Fibroblast of gingiva (primary cell): ENCODE measurements at regions not wholly inside any gene's neighbourhood (a gene's known extent, or its start where the extent isn't known, plus 50 kb on each side); places are given as distances from the start of the nearest gene placed in this dataset.
A peak's percentile ranks its signal among the peaks of the same experiment; 100 is the strongest.
"Not testable (repeated sequence)": the region's sequence is repeated elsewhere in the genome, so short reads cannot be mapped to it uniquely, and the experiment has no call there.

Source experiments
- DNase-seq: peaks from one replicate; pipeline ENCODE4 v3.0.0-alpha.2; 2011; ENCODE audit warnings: low read depth

DNA sequence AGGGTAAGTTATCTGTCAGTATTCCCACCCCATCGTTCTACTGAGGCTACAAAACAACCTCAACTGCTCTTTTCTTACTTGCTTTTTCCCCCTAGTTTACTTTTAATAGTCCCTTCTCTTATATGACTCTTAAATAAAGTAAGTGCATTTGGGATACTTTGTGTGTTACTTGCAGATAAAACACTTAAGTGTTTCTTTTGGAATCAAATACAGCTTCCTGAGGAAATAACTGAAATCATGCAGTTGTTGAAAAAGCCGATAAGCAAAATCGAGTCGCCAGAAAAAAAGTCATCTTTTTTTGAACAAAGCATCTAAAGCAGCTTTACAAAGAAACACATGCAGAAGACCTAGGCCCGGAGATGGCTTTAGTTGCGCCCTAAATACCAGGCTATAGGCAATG is 53.5 kb upstream of the EPB41L4A start:
- DNase-seq: no peak

DNA sequence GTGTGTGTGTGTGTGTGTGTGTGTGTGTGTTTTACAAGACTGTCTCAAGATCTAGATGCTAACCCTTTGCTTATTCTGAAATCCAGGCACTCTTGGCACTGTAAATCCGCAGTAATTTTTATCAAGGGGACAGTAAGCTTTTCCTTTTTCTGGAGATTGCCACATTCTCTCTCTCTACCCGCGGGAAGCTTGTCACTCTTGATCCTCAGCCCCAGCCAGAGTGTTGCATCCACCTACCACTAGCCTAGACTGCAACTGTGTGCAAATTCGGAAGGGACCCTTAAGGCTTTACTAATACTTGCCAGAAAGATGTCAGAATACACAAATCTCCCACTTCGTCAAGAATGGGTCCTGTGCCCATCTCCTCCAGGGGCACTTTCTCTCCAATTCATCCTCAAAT is 54.9 kb upstream of the EPB41L4A start:
- DNase-seq: no peak

DNA sequence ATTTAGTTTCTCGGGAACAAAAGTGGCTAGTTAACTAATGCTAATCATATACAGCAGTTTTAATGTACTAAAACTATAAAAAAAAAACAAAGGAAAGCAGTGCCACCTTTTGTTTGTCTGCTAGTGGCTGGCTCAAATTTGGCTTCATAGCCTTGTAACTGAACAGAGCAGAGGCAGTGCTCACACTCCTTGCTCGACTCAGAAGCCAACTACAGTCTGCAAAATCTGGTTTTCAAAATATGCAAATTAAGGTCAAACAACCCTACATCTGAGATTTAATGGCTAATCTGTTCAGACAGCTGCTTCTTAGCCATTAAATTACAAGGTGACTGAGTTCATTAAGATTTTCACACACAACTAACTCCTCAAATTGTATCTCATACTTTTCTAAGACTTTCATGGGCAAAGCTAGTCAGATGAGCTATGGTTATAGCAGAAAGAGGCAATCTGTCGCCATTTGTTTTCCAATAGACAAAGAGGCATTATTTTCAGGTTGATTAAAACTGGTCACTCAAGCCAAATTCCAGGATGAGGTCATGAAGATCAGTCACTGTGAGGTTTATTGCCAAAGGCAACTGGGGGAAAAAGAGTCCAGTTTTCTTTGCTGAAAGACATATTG is 56.8 kb upstream of the EPB41L4A start:
- DNase-seq: no peak

DNA sequence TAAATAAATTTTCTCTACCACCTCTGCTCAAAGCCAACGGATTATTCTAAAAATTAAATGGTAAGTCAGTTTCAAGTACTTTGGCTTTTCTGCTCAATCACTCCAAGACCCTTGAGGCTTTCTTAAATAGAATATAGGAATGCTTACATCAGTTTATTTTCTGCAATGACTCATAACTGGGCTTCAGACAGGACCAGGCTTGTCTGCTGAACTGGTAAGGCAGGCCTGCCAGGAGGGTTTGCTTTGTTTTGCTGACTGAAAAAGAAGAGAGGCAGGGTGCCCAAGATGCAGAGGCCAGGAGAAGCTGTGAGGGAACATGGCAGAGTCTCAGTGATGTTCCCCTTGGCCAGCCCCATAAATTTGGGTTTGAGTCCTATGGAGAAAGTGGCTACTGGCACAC is 60.3 kb upstream of the EPB41L4A start:
- peak; percentile 21 for DNase-seq

DNA sequence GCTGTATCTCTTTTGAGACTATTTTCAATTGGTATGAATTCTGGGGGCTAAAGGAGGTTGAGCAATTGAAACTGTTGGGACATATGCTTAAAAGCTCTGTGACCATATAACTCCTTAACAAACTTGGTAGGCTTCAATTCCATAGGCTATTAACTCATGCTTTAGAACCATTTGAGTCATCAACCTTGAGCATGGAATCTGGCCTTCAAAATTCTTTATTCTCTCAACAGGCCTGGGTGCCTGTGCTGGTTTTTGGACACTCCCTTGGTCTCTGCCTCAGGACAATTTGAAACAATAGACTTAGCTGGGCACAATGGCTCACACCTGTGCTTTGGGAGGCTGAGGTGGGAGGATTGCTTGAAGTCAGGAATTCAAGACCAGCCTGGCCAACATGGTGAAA is 61.4 kb upstream of the EPB41L4A start:
- no peak for DNase-seq

DNA sequence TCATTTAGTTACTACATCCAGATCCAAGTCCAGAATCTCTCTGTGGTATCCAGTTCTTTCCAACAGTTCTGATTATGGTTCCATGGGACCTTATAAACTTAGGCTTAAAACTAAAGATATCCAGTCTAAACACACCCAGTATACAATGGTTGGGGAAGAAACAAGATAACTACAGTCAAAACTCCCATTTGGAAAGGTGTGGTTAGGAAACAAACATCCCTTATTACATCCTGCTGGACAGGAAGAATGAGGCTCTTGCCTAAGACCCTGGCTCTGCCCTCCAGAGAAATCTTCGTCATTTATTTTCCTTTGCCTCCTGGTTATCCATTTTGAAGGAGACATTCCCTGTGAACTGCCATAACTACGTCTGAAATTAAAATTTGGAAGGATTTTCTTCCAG is 64.6 kb upstream of the EPB41L4A start:
- no peak for DNase-seq

DNA sequence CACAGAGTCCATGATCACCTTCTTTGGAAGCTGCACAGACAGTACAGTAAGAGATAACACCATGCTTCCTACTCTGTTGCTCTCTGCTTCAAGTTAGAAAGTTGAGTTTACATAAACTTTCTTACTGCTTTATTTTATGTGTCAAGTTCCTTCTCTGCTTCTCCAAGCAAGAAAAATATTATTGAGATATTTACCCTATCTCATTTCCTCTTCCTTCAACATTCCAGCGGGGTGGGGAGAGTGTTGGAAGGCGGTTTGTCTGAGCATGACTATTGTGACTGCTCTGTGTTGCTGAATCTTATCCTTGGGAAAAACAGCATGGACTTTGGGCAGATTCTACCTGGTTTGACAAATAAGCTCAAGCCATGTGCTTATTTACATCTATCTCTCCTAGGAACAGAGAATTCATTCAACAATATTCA is 66.9 kb upstream of the EPB41L4A start:
- no peak for DNase-seq

DNA sequence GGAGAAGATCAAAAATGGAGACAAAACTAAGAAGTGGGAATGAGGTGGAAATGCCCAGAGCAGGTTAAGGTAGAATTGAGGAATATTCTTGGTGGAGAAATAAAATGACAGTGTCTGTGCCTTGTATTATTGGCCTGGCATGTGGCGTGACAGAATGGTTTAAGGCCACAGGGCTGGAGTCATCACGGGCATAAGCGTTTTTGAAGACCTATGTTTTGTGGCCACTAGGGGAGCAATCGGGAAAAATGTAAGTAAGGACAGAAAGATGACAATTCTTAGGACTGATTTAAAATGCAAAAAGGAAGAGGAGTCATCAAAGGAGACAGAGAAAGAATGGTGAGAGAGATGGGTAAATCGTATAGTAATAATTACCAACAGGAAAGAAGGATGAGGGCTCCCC is 72.2 kb upstream of the EPB41L4A start:
- DNase-seq: no peak

DNA sequence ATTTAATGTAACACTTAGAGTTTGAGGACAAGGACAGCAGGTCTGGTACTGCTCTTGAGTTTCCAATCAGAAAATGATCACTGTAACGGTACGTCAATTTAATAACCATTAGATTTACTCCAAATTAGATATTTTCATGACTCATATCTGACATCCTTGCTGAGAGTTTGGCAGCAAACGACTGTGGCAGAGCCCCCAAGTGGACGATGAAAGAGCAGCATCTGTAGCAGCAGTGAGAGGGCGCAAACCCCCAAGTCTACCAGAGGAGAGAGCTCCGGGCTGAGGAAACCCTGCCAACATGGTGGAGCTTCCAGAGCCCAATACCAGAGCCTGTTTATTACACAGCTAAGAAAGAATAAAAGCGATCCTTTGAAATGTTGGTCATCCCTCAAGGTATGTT is 73.2 kb upstream of the EPB41L4A start:
- peak; percentile 9 for DNase-seq

DNA sequence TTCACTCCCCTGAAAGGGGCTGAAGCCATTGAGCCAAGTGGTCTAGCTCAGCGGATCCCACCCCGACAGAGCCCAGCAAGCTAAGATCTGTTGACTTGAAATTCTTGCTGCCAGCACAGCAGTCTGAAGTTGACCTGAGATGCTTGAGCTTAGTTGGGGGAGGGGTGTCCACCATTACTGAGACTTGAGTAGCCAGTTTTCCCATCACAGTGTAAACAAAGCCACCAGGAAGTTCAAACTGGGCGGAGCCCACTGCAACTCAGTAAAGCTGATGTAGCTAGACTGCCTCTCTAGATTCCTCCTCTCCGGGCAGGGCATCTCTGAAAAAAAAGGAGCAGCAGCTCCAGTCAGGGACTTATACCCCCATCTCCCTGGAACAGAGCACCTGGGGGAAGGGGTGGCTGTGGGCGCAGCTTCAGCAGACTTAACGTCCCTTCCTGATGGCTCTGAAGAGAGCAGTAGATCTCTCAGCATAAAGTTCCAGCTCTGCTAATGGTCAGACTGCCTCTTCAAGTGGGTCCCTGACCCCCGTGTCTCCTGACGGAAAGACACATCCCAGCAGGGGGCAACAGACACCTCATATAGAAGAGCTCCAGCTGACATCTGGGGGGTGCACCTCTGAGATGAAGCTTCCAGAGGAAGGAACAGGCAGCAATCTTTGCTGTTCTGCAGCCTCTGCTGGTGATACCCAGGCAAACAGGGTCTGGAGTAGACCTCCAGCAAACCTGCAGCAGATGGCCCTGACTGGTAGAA is 84.8 kb upstream of the EPB41L4A start:
- DNase-seq: not testable (repeated sequence)

DNA sequence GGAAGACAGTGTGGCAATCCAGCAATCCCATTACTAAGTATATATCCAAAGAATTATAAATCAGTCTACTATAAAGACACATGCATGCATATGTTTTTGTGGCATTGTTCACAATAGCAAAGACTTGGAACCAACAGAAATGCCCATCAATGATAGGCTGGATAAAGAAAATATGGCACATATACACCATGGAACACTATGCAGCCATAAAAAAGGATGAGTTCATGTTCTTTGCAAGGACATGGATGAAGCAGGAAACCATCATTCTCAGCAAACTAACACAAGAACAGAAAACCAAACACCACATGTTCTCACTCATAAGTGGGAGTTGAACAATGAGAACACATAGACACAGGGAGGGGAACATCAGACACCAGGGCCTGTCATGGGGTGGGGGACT is 90.0 kb upstream of the EPB41L4A start:
- not testable (repeated sequence) for DNase-seq

DNA sequence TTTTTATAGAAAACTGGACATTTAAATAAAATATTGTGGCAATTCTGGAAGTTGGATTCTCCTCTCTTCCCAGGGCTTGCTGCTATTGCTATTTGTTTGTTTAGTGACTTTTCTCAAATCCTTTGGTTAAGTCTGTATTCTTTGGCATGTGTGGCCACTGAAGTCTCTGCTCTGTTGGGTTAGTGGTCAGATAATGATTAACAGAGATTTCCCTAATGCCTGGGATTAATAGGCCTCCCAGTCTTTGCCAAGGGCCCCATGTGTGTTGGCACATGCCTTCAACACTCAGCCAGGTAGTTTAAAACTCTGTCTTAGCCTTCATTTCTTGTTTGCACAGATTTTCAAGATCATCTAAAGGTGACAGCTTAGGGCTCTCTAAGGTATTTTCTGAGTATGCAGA is 92.8 kb upstream of the EPB41L4A start:
- DNase-seq: no peak

DNA sequence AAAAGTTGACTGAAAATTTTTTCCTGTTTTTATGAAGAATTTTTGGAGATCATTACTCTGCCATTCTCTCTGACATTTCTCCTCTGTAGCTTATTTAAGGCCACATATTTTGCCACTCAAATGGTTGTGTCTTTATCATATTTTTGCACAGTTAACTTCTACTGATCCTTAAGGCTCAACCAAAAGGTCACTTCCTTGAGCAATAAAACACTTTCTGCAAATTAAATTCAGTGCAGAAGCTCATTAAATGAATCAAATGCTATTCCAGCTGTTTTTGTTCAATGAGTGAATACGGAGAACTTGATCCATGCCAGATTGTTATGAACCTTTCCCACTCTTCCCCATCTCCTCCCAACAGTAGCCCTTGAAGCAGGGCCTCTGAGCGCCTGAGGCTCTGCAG is 93.8 kb upstream of the EPB41L4A start:
- DNase-seq: no peak

DNA sequence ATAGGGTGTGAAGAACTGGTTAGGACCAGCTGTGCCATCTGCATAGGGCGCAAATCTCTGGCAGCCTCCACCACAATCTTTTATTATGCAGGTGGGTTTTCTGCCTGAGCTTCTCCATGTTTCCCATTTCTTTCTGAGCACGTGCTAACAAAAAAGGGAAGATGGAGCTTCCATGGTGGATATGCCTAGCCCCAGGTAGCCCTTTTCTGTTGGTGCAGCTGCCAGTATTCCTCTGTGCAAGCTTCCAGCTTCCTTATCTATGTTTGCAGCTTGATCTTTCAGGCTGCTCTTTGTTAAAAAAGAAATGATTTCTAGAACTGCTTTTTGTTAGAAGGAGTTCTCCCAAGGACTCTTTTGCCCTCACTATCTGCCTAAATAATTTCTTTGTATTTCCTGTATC is 95.0 kb upstream of the EPB41L4A start:
- DNase-seq: no peak

DNA sequence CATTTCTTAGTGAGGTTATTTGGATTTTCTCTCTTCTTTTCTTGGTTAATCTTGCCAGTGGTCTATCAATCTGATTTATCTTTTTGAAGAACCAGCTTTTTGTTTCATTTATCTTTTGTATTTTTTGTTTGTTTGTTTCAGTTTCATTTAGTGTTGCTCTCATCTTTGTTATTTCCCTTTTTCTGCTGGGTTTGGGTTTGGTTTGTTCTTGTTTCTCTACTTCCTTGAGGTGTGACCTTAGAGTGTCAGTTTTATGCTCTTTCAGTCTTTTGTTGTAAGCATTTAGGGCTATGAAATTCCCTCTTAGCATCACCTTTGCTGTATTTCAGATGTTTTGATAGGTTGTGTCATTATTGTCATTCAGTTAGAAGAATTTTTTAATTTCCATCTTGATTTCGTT is 101.4 kb upstream of the EPB41L4A start:
- not testable (repeated sequence) for DNase-seq

DNA sequence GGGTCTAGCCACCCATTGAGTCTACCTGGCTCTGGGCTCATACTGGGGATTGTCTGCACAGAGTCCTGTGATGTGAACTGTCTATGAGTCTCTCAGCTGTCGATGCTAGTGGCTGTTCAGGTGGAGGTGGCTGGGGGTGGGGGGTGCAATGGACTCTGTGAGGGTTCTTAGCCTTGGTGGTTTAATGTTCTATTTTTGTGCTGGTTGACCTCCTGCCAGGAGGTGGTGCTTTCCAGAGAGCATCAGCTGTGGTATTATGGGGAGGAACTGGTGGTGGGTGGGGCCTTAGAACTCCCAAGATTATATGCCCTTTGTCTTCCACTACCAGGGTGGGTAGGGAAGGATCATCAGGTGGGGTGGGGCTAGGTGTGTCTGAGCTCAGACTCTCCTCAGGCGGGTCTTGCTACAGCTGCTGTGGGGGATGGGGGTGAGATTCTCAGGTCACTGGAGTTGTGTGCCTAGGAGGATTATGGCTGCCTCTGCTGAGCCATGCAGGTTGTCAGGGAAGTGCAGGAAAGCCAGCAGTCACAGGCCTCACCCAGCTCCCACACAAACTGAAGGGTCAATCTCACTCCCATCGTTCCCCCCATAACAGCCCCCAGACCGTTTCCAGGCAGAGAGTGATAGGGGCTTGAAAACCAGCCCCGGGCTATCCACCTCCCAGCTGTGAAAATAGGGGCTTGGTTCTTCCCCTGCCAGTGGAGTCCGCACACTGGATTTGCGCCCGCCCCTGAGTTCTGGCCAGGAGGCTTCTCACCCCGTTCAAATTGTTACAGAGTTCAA is 104.0 kb upstream of the EPB41L4A start:
- not testable (repeated sequence) for DNase-seq

DNA sequence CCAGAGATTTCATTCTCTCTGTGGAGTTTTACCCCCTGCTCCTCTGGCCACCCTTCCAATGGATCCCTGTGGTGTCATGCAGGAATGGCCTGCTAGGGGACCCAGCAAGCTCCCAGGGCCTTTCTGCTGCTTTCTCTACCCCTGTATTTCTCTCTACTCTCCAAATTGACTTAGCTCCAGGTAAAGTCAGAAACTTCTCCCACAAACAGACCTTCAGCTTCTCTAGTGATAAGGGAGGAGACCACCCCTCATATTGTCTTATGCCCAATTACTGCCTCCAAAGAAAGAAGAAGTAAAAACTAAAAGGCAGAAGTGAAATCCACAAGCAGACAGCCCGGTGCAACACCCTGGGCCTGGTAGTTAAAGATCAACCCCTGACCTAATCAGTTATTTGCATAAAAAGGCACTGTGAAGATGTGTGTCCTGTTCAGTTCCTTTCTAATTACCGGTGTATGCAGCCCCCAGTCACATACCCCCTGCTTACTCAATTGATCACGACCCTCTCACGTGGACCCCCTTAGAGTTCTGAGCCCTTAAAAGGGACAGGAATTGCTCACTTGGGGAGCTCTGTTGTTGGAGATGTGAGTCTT is 104.7 kb upstream of the EPB41L4A start:
- DNase-seq: not testable (repeated sequence)

DNA sequence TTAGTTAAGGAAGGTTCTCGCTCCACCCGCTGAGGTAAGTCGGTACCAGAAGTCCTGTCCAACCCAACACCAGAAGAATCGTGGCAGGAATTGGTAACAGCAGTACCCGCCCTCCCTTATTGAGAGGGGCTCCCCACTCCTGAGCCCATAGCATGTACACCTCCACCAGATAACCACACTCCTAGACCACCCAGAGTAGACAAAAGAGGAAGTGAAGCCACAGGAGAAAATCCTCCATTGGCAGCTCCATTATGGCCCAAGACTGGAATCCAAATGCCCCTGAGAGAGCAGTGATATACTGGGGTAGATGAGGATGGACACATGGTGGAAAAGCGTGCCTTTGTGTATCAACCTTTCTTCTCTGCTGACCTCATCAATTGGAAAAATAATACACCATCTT is 106.1 kb upstream of the EPB41L4A start:
- no peak for DNase-seq

DNA sequence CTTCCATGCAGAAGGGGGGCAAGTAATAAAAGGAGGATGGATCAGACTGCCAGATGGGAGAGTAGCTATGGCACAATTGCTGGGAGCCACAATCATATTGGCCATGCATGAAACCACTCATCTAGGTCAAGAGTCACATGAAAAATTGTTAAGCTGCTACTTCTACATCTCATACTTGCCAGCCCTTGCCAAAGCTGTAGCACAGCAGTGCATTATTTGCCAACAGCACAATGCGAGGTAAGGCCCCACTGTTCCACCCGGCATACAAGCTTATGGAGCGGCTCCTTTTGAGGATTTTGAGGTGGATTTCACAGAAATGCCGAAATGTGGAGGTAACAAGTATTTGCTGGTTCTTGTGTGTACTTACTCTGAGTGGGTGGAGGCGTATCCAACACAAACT is 109.9 kb upstream of the EPB41L4A start:
- DNase-seq: no peak

DNA sequence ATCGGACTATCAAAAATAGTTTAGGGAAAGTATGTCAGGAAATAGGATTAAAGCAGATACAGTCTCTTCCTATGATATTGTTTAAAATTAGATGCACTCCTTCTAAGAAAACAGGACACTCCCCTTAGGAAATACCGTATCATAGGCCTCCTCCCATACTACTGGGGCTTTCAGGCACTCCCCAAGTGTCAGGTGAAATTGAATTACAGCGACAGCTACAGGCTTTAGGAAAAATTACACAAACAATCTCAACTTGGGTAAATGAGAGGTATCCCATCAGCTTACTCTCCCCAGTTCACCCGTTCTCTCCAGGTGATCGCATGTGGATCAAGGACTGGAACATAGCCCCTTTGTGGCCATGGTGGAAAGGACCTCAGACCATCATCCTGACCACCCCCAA is 110.4 kb upstream of the EPB41L4A start:
- no peak for DNase-seq

DNA sequence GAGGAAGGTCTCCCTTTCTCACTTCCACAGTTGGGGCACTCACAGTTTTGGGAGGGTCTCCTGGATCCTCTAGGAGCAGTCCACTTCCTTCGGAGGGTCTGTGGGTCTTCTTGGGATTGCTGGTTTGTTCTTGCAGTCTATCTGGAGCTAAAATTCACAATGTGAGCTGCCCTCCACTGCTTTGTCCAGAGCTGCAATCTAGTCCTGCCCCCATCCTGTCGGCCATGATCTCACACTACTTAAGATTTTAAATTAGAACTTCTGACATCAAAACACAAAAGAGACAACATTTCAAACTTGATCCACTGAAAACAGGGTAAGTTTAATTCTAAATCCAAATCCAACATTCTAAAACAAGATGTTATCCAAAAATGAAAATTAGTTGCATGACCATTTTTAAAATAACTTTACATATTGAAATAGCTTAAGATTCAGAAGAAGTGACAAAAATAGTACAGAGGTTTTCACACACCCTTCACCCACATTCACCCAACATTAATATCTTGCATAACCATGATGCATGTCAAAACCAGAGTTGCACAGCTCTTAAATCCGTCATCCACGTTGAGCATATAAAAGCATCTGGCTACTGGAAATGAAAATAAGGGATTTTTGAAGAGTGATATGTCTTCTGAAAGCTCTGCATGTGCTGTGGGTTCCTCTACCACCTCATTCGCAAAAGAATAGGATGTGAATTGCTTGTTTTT is 113.7 kb upstream of the EPB41L4A start:
- no peak for DNase-seq

DNA sequence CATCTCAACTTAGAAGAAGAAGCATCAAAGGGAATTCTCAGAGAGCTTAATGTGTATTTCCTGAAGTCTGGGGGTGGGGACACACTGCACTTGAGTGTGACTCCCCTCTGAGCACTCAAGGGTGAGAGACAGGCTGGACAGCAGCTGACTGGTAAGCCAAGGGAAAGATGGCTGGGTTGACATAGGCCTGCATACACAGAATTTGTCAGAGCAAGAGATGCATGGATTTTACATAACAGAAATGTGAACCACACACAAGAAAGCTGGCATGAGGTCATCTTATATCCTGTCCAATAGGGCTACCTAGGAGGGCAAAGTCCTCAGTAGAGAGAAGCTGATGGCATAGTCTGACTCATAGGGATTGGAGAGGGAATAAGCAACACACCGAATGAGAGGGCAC is 114.3 kb upstream of the EPB41L4A start:
- no peak for DNase-seq
